HCT116 (cell line): ENCODE measurements at regions not wholly inside any gene's neighbourhood (a gene's known extent, or its start where the extent isn't known, plus 50 kb on each side); places are given as distances from the start of the nearest gene placed in this dataset.

ENCODE experiments used
- CBX3 ChIP-seq: IDR thresholded peaks from 2 replicates; pipeline ENCODE4 v1.6.1; 2012; ENCODE audit warnings: low read depth
- CEBPB ChIP-seq: IDR thresholded peaks from 2 replicates; pipeline ENCODE4 v1.6.1; 2012; ENCODE audit warnings: low read depth
- CTCF ChIP-seq, 3 experiments: fragments of 200-600 bp in 1 of 3; sonication (generic) in 1 of 3; IDR thresholded peaks in 2 of 3; conservative IDR thresholded peaks in 1 of 3; 2 replicates each; pipeline ENCODE4 v1.5.1; 2012 to 2017; ENCODE audit warnings: low read depth in 2 of 3, low read length in 2 of 3, antibody characterized with exemption in 1 of 3, borderline replicate concordance in 1 of 3, control low read depth in 1 of 3, mild to moderate bottlenecking in 1 of 3, mixed read lengths in 1 of 3, mixed run types in 1 of 3, moderate library complexity in 1 of 3; ENCODE audit not compliant: insufficient read depth in 1 of 3
- EGR1 ChIP-seq: IDR thresholded peaks from 2 replicates; pipeline ENCODE4 v1.6.1; 2012; ENCODE audit warnings: low read depth
- EZH2 ChIP-seq: fragments of 200-600 bp; sonication (generic); IDR thresholded peaks from 2 replicates; pipeline ENCODE4 v1.6.1; 2017; ENCODE audit warnings: antibody characterized with exemption, mixed run types
- POLR2A ChIP-seq: IDR thresholded peaks from 2 replicates; pipeline ENCODE4 v1.7.0; 2011; ENCODE audit warnings: borderline replicate concordance; ENCODE audit not compliant: insufficient read depth, insufficient read length; ENCODE audit errors: extremely low read depth
- POLR2AphosphoS5 ChIP-seq: IDR thresholded peaks from 2 replicates; pipeline ENCODE4 v1.6.1; 2011; ENCODE audit warnings: mild to moderate bottlenecking, low read depth, low read length, moderate library complexity
- REST ChIP-seq: IDR thresholded peaks from 2 replicates; pipeline ENCODE4 v1.6.1; 2012; ENCODE audit warnings: low read depth
- SIN3A ChIP-seq: IDR thresholded peaks from 2 replicates; pipeline ENCODE4 v1.6.1; 2012; ENCODE audit warnings: low read depth
- ZFX ChIP-seq: fragments of 450-650 bp; IDR thresholded peaks from 2 replicates; pipeline ENCODE4 v1.6.1; 2017

- no peak for TF ChIP-seq POLR2AphosphoS5
- no peak for TF ChIP-seq EGR1
- TF ChIP-seq POLR2A: no peak
- TF ChIP-seq ZFX: no peak
- no peak for TF ChIP-seq CEBPB
- no peak for TF ChIP-seq EZH2
- TF ChIP-seq SIN3A: no peak
- TF ChIP-seq CTCF (IDR thresholded peaks at IDR 0.05 in 2 of 3, conservative IDR thresholded peaks at IDR 0.05 in 1 of 3; ENCODE audit: borderline replicate concordance in 1 of 3, insufficient read depth in 1 of 3, low read depth in 2 of 3, low read length in 2 of 3): no peak
- no peak for TF ChIP-seq CBX3
- TF ChIP-seq REST: no peak
Measured at GRCh38 chr5:89721353-89721752, 688.2 kb downstream of the CETN3 start.
